ENCODE measurements at regions not wholly inside any gene's neighbourhood (a gene's known extent, or its start where the extent isn't known, plus 50 kb on each side); places are given as distances from the start of the nearest gene placed in this dataset.
"Not testable (repeated sequence)": the region's sequence is repeated elsewhere in the genome, so short reads cannot be mapped to it uniquely, and the experiment has no call there.

GRCh38 chr22:22697377-22698117, 53.1 kb downstream of the GGTLC2 start:
- in situ Hi-C loops (cut with MboI; ENCODE audit: low pct_unique_long_range_greater_than_20kb, low sequenced_read_pairs, unreplicated experiment), result no loop called here
- no peak for DNase-seq (ENCODE audit: low spot score)
- TF ChIP-seq CTCF (IDR thresholded peaks at IDR 0.05; ENCODE audit: extremely low read depth, insufficient read depth, missing control alignments), result no peak

- in situ Hi-C loops (cut with MboI; ENCODE audit: low pct_unique_long_range_greater_than_20kb, low sequenced_read_pairs, unreplicated experiment), result no loop called here
- no peak for DNase-seq (ENCODE audit: low spot score)
Observed at GRCh38 chr22:22698263-22698750, 53.9 kb downstream of the GGTLC2 start.

GRCh38 chr22:22700631-22701030, 56.2 kb downstream of the GGTLC2 start:
- in situ Hi-C loops (cut with MboI; ENCODE audit: low pct_unique_long_range_greater_than_20kb, low sequenced_read_pairs, unreplicated experiment), result no loop called here

More at GRCh38 chr22:22698263-22698750, 53.9 kb downstream of the GGTLC2 start:
- no peak for TF ChIP-seq CTCF (IDR thresholded peaks at IDR 0.05; ENCODE audit: extremely low read depth, insufficient read depth, missing control alignments)

GRCh38 chr22:22701557-22701956, 57.1 kb downstream of the GGTLC2 start:
- DNase-seq (ENCODE audit: low spot score); in situ Hi-C loops (cut with MboI; ENCODE audit: low pct_unique_long_range_greater_than_20kb, low sequenced_read_pairs, unreplicated experiment): not testable (repeated sequence)

More at GRCh38 chr22:22700631-22701030, 56.2 kb downstream of the GGTLC2 start:
- DNase-seq (ENCODE audit: low spot score), result no peak
- no peak for TF ChIP-seq CTCF (IDR thresholded peaks at IDR 0.05; ENCODE audit: extremely low read depth, insufficient read depth, missing control alignments)

- peak; percentile 29 for TF ChIP-seq CTCF (IDR thresholded peaks at IDR 0.05; ENCODE audit: extremely low read depth, insufficient read depth, missing control alignments)
- in situ Hi-C loops (cut with MboI; ENCODE audit: low pct_unique_long_range_greater_than_20kb, low sequenced_read_pairs, unreplicated experiment), result no loop called here
- DNase-seq (ENCODE audit: low spot score), result no peak
Observed at GRCh38 chr22:22702237-22703202, 58.1 kb downstream of the GGTLC2 start.

GRCh38 chr22:22703203-22703570, 58.8 kb downstream of the GGTLC2 start:
- TF ChIP-seq CTCF (IDR thresholded peaks at IDR 0.05; ENCODE audit: extremely low read depth, insufficient read depth, missing control alignments), result no peak
- DNase-seq (ENCODE audit: low spot score), result no peak
- in situ Hi-C loops (cut with MboI; ENCODE audit: low pct_unique_long_range_greater_than_20kb, low sequenced_read_pairs, unreplicated experiment), result no loop called here
